Uterus (tissue), 2 donors: ENCODE measurements at regions not wholly inside any gene's neighbourhood (a gene's known extent, or its start where the extent isn't known, plus 50 kb on each side); places are given as distances from the start of the nearest gene placed in this dataset.

Experiments
- CTCF ChIP-seq, 4 experiments: fragments of 200-600 bp in 2 of 4; fragments of 450-650 bp in 2 of 4; sonication (generic) in 2 of 4; IDR thresholded peaks; one replicate each; pipeline ENCODE4 v1.5.1; 2016 to 2019; ENCODE audit warnings: antibody characterized with exemption in 4 of 4, mild to moderate bottlenecking in 2 of 4, moderate library complexity in 1 of 4
- POLR2A ChIP-seq, 2 donors: fragments of 450-650 bp; IDR thresholded peaks; one replicate each; pipeline ENCODE4 v1.6.1; 2016; ENCODE audit warnings: antibody characterized with exemption in 2 of 2, mild to moderate bottlenecking in 1 of 2, moderate library complexity in 1 of 2

DNA sequence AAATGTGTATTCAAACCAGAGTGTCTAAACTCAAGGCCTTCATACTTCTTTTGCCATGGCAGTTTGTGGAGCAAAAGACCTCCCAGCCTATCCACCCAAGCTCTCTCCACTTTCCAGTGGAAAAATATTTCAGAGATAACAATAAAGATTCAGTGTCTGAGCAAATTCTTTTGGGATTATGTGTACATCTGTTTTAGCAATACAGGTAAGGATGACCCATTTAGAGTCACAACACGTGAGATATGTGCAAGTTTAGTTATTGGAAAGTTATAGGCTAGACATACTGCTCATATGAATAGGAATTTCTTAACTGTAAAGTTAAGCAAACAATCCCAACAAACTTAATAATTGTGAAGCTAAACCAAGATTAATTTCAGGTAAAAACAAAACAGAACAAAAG, 174.5 kb upstream of the LRIG1 start:
- TF ChIP-seq POLR2A (IDR thresholded peaks at IDR 0.05) (no peak), CTCF (IDR thresholded peaks at IDR 0.05) (no peak)
